SK-N-MC (cell line): ENCODE measurements at regions not wholly inside any gene's neighbourhood (a gene's known extent, or its start where the extent isn't known, plus 50 kb on each side); places are given as distances from the start of the nearest gene placed in this dataset.

ENCODE experiments used
- EZH2 ChIP-seq: fragments of 200-600 bp; sonication (generic); IDR thresholded peaks from one replicate; pipeline ENCODE4 v1.6.1; 2017; ENCODE audit warnings: antibody characterized with exemption
- POLR2AphosphoS5 ChIP-seq: IDR thresholded peaks from 2 replicates; pipeline ENCODE4 v1.6.1; 2012; ENCODE audit warnings: mild to moderate bottlenecking, low read depth, low read length, borderline replicate concordance

DNA sequence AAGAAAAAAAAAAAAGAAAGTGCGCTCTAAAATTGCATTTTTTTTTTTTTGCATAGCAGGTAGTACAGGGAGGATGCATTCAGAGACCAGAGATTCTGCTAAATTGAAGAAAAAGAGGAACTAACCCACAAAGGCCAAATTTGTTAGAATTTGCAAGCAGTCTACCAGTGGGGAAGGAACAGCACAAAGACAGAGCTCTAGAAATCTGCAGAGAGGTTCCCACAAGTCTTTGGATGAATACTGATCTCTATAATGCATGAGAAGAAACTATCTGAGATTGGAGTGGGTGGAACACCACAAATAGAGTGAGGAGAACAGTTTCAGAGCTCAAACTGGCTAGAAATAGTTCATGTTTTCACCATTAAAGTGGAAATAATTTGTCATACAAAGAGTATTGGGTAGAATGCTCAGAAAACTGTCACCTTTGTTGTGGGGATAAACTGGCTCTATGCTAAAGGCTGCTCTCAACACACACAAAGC is 79.6 kb upstream of the AHI1 start:
- TF ChIP-seq POLR2AphosphoS5: no peak
- no peak for TF ChIP-seq EZH2
